B cell (primary cell): ENCODE measurements at regions not wholly inside any gene's neighbourhood (a gene's known extent, or its start where the extent isn't known, plus 50 kb on each side); places are given as distances from the start of the nearest gene placed in this dataset.

Experiments
- ATAC-seq: fragments of 200-7000 bp; cut with Tn5 transposase; one replicate; pipeline ENCODE4 v1.10.0; 2021; ENCODE audit warnings: low read depth, mild to moderate bottlenecking, moderate number of reproducible peaks, moderate library complexity
- CTCF ChIA-PET: fragments of 350-600 bp; sonication (Branson Sonifier 250); formaldehyde crosslinking; loops from one replicate; lab custom pipeline; 2021; ENCODE audit warnings: antibody characterized with exemption, inconsistent platforms; lab: Charles Lee
- POLR2A ChIA-PET: fragments of 350-600 bp; sonication (Branson Sonifier 250); formaldehyde crosslinking; loops from one replicate; lab custom pipeline; 2021; ENCODE audit warnings: antibody characterized with exemption; lab: Charles Lee
- DNase-seq: peaks from one replicate; pipeline ENCODE4 v3.0.0; 2013
- H2AFZ ChIP-seq: 2 replicates; pipeline ENCODE4 v1.6.1; 2012; ENCODE audit warnings: mild to moderate bottlenecking, low read depth, low read length; ENCODE audit not compliant: insufficient read depth, poor library complexity, severe bottlenecking
- H3K27ac ChIP-seq, 2 donors: 1 replicate in 1 of 2; 2 replicates in 1 of 2; pipeline ENCODE4 v1.5.1; 2012 to 2013; ENCODE audit warnings: low read length in 2 of 2, mild to moderate bottlenecking in 2 of 2, moderate library complexity in 1 of 2
- H3K27me3 ChIP-seq, 4 experiments: fragments of 200-600 bp in 1 of 4; sonication (generic) in 1 of 4; replicated peaks in 1 of 4; 1 replicate in 2 of 4; 2 replicates in 2 of 4; pipeline versions ENCODE4 v1.6.1 to v1.7.0; 2013 to 2016; ENCODE audit warnings: low read length in 3 of 4, mild to moderate bottlenecking in 2 of 4, mixed read lengths in 1 of 4, moderate library complexity in 1 of 4; ENCODE audit not compliant: insufficient read depth in 4 of 4, control insufficient read depth in 3 of 4; ENCODE audit errors: control extremely low read depth in 1 of 4
- H3K36me3 ChIP-seq, 2 experiments: replicated peaks in 1 of 2; 1 replicate in 1 of 2; 2 replicates in 1 of 2; pipeline versions ENCODE4 v1.6.1 to v1.7.1; 2013; ENCODE audit warnings: low read length in 1 of 2; ENCODE audit not compliant: insufficient read depth in 2 of 2, control insufficient read depth in 1 of 2; ENCODE audit errors: control extremely low read depth in 1 of 2, extremely low read depth in 1 of 2
- H3K4me1 ChIP-seq, 2 donors: fragments of 200-600 bp in 1 of 2; sonication (generic) in 1 of 2; 1 replicate in 1 of 2; 2 replicates in 1 of 2; pipeline versions ENCODE4 v1.5.1 to v1.6.1; 2013 to 2017; ENCODE audit warnings: low read length in 2 of 2; ENCODE audit not compliant: control insufficient read depth in 2 of 2, insufficient read depth in 2 of 2
- H3K4me2 ChIP-seq: replicated peaks from 2 replicates; pipeline ENCODE3; 2012; ENCODE audit warnings: mild to moderate bottlenecking, low read depth, low read length; ENCODE audit not compliant: poor library complexity, severe bottlenecking
- H3K4me3 ChIP-seq, 5 experiments: fragments of 200-600 bp in 1 of 5; sonication (generic) in 1 of 5; 1 replicate in 3 of 5; 2 replicates in 2 of 5; pipeline versions ENCODE4 v1.5.1 to v1.7.0; 2011 to 2016; ENCODE audit warnings: low read length in 4 of 5, mild to moderate bottlenecking in 4 of 5, low read depth in 2 of 5, control low read depth in 1 of 5, moderate library complexity in 1 of 5; ENCODE audit not compliant: insufficient read depth in 1 of 5; ENCODE audit errors: control extremely low read depth in 1 of 5, extremely low read depth in 1 of 5
- H3K79me2 ChIP-seq: fragments of 200-600 bp; sonication (generic); one replicate; pipeline ENCODE4 v1.6.0; 2016; ENCODE audit warnings: low read length; ENCODE audit not compliant: control insufficient read depth, insufficient read depth
- H3K9ac ChIP-seq: fragments of 200-600 bp; sonication (generic); 2 replicates; pipeline ENCODE4 v1.6.1; 2017; ENCODE audit warnings: mild to moderate bottlenecking, low read length, moderate library complexity
- H3K9me3 ChIP-seq, 3 donors: one replicate each; pipeline versions ENCODE4 v1.6.1 to v1.7.1; 2013; ENCODE audit warnings: low read length in 2 of 3; ENCODE audit not compliant: control insufficient read depth in 2 of 3, insufficient read depth in 1 of 3; ENCODE audit errors: control extremely low read depth in 1 of 3
- H4K20me1 ChIP-seq: 2 replicates; pipeline ENCODE4 v1.6.0; 2012; ENCODE audit warnings: mild to moderate bottlenecking, low read length; ENCODE audit not compliant: insufficient read depth, control insufficient read depth, poor library complexity, severe bottlenecking
- H3K27ac Mint-ChIP-seq: one replicate; pipeline ENCODE4 v1.8.0; 2021; ENCODE audit warnings: mixed read lengths
- H3K27me3 Mint-ChIP-seq: one replicate; pipeline ENCODE4 v1.8.0; 2021; ENCODE audit warnings: mixed read lengths
- H3K4me1 Mint-ChIP-seq: one replicate; pipeline ENCODE4 v1.8.0; 2021; ENCODE audit warnings: mixed read lengths
- H3K4me3 Mint-ChIP-seq: one replicate; pipeline ENCODE4 v1.8.0; 2021; ENCODE audit warnings: mixed read lengths
- H3K9me3 Mint-ChIP-seq: one replicate; pipeline ENCODE4 v1.8.0; 2022; ENCODE audit warnings: mixed read lengths; ENCODE audit not compliant: insufficient read depth
- EZH2 ChIP-seq: IDR thresholded peaks from 2 replicates; pipeline ENCODE4 v1.6.1; 2012; ENCODE audit warnings: borderline replicate concordance, low read depth, mild to moderate bottlenecking, moderate library complexity, low read length; ENCODE audit not compliant: insufficient read depth, poor library complexity, severe bottlenecking
- WGBS: methylation state at CpG from one replicate; pipeline ENCODE4 v1.1.5; 2013; ENCODE audit warnings: missing lambda C conversion rate; ENCODE audit not compliant: insufficient coverage; 5-methylcytosine and 5-hydroxymethylcytosine counted together
- intact Hi-C: fragments of 100-400 bp; cut with micrococcal nuclease; formaldehyde crosslinking; loops from one replicate; pipeline ENCODE4 v1.10.0; 2022
- TF ChIP-seq, protein P1 (sequence below): fragments of 200-600 bp; IDR thresholded peaks from one replicate; pipeline ENCODE4 v1.8.0; 2022; ENCODE audit warnings: antibody characterized with exemption, mild to moderate bottlenecking

DNA sequence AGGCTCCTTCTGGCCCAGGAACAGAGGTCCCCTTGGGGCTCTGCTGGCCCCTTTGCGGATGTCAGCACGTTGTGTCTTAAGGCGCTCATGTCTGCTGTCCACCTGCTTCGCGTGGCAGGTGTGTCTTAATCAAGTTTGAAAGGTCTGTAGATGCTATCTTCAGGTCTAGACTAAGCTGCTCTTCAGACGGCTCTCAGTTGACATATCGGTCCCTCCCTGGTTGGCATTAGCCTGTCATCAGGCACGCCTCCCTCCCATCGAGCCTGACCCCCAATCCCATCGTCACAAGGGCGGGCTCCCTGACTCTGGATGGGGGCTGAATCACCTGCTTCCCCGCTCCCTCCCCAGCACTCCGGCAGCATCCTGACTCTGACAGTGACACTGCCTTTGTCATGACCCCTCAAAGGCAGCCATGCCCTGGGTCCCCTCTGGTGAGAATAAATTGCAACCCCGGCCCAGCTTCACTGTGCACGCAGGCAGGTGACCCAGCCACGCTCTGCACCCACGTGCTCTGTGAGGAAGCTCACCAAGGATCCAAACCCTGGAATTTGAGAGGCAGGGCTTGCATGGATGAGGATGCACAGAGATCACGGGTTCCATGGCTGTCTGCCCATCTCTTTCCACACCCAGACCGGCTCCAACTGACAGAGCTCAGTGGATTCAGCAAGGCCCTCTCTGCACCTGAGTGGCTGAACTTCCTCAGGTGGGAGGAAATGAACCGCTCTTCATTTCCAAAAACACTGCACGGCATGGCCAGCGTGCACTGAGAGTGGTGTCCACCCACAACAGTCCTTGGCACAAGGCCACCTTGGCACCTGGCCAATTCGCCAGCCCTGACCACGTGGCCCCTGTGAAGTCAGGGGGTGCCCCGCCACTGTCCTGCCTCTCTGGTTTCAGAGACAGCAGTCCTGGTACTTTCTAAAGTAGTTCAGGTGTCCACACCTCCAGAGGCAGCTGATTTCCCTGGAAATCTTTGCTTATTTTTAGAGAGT lies 110.2 kb upstream of the GPC1 start:
- no peaks in the 10 kb centered on the region for H3K36me3 ChIP-seq
- intact Hi-C loops, result no loop called here
- no peak overlapping the region for H2AFZ ChIP-seq
- H3K27me3 ChIP-seq, result no peaks in the 10 kb centered on the region
- no peaks in the 10 kb centered on the region for H4K20me1 ChIP-seq
- no peaks in the 10 kb centered on the region for H3K79me2 ChIP-seq
- no peaks in the 10 kb centered on the region for H3K27me3 Mint-ChIP-seq
- no peak overlapping the region for H3K4me3 ChIP-seq
- no peak overlapping the region for H3K27ac ChIP-seq
- ChIA-PET POLR2A (no interaction called here), CTCF (no interaction called here)
- peaks cover 0 to 10% (median 0%) of the 10 kb centered on the region in 3 donors for H3K9me3 ChIP-seq
- H3K9ac ChIP-seq, result no peak overlapping the region
- H3K4me1 Mint-ChIP-seq, result no peaks in the 10 kb centered on the region
- 84% methylated on average over 24 of the region's 25 CpGs for WGBS
- no peak overlapping the region for H3K4me3 Mint-ChIP-seq
- H3K27ac Mint-ChIP-seq, result no peak overlapping the region
- ATAC-seq (no peak), DNase-seq (no peak)
- no peaks in the 10 kb centered on the region for H3K4me1 ChIP-seq
- no peaks in the 10 kb centered on the region for H3K9me3 Mint-ChIP-seq
- TF ChIP-seq, protein P1, sequence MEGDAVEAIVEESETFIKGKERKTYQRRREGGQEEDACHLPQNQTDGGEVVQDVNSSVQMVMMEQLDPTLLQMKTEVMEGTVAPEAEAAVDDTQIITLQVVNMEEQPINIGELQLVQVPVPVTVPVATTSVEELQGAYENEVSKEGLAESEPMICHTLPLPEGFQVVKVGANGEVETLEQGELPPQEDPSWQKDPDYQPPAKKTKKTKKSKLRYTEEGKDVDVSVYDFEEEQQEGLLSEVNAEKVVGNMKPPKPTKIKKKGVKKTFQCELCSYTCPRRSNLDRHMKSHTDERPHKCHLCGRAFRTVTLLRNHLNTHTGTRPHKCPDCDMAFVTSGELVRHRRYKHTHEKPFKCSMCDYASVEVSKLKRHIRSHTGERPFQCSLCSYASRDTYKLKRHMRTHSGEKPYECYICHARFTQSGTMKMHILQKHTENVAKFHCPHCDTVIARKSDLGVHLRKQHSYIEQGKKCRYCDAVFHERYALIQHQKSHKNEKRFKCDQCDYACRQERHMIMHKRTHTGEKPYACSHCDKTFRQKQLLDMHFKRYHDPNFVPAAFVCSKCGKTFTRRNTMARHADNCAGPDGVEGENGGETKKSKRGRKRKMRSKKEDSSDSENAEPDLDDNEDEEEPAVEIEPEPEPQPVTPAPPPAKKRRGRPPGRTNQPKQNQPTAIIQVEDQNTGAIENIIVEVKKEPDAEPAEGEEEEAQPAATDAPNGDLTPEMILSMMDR, result no peak
- TF ChIP-seq EZH2, result no peak
- H3K4me2 ChIP-seq, result no peak overlapping the region

DNA sequence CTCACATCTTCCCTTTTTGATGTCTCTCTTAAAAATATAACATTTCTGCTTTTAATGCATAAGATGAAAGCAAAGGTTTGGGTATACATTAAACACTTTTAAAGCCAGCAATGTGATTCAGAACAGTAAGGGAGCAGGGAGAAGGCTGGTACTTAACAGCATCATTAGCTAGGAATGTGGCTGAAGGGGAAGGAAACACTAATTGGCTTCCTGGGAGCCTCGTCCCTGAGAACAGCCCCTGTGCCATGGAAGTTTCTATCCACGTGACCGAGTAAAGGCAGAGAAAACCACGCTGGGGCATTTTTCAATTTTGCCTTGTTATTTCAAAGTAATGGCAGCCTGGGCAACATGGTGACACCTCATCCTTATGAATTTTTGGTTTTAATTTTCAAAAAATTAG lies 109.2 kb upstream of the GPC1 start:
- WGBS, result 51% methylated on average over 4 of the region's 4 CpGs
- H3K27ac Mint-ChIP-seq, result no peak overlapping the region
- no peak overlapping the region for H3K4me2 ChIP-seq

More for the DNA sequence above, 109.2 kb upstream of the GPC1 start:
- H3K36me3 ChIP-seq, result no peaks in the 10 kb centered on the region
- no peak overlapping the region for H3K27ac ChIP-seq
- H3K27me3 ChIP-seq, result no peaks in the 10 kb centered on the region
- H4K20me1 ChIP-seq, result no peaks in the 10 kb centered on the region
- ChIA-PET POLR2A (no interaction called here), CTCF (no interaction called here)
- no peaks in the 10 kb centered on the region for H3K79me2 ChIP-seq
- no peak overlapping the region for H3K4me3 ChIP-seq
- H3K4me1 ChIP-seq, result no peaks in the 10 kb centered on the region
- no peak overlapping the region for H3K9ac ChIP-seq
- no peaks in the 10 kb centered on the region for H3K4me1 Mint-ChIP-seq
- H3K9me3 ChIP-seq, result peaks cover 0 to 12% (median 3%) of the 10 kb centered on the region in 3 donors
- no peaks in the 10 kb centered on the region for H3K9me3 Mint-ChIP-seq
- intact Hi-C loops, result no loop called here
- DNase-seq (no peak), ATAC-seq (no peak)
- no peak overlapping the region for H3K4me3 Mint-ChIP-seq
- H2AFZ ChIP-seq, result no peak overlapping the region
- no peaks in the 10 kb centered on the region for H3K27me3 Mint-ChIP-seq
- TF ChIP-seq, protein P1, result no peak
- TF ChIP-seq EZH2, result no peak
